Neural cell (in vitro differentiated cells): ENCODE measurements at regions not wholly inside any gene's neighbourhood (a gene's known extent, or its start where the extent isn't known, plus 50 kb on each side); places are given as distances from the start of the nearest gene placed in this dataset.

ENCODE experiments used
- H2AFZ ChIP-seq: fragments of 200-600, 300-800 bp; sonication (generic), shearing (Covaris generic); 2 replicates; pipeline ENCODE4 v1.6.0; 2014; ENCODE audit warnings: low read depth, mild to moderate bottlenecking, antibody characterized with exemption, low read length, moderate library complexity
- H3F3A ChIP-seq: fragments of 200-600 bp; shearing (Covaris generic); 2 replicates; pipeline ENCODE4 v1.6.1; 2016; ENCODE audit warnings: mild to moderate bottlenecking, moderate library complexity, mixed read lengths, antibody characterized with exemption, low read length; ENCODE audit not compliant: insufficient read depth, poor library complexity, severe bottlenecking
- H3K27ac ChIP-seq: fragments of 200-600, 300-800 bp; sonication (generic), shearing (Covaris generic); 2 replicates; pipeline ENCODE4 v1.5.1; 2014; ENCODE audit warnings: mild to moderate bottlenecking, low read length, moderate library complexity
- H3K27me3 ChIP-seq: fragments of 300-800, 200-600 bp; sonication (generic), shearing (Covaris generic); 2 replicates; pipeline ENCODE4 v1.6.0; 2014; ENCODE audit warnings: mild to moderate bottlenecking, low read depth, low read length, moderate library complexity; ENCODE audit not compliant: insufficient read depth
- H3K36me3 ChIP-seq: fragments of 300-800, 200-600 bp; sonication (generic), shearing (Covaris generic); 2 replicates; pipeline ENCODE4 v1.5.1; 2014; ENCODE audit warnings: mild to moderate bottlenecking, antibody characterized with exemption, low read length, moderate library complexity; ENCODE audit not compliant: insufficient read depth
- H3K4me2 ChIP-seq: fragments of 300-800, 200-600 bp; sonication (generic), shearing (Covaris generic); 2 replicates; pipeline ENCODE4 v1.6.0; 2014; ENCODE audit warnings: mild to moderate bottlenecking, low read length
- H3K4me3 ChIP-seq: fragments of 300-800, 200-600 bp; sonication (generic), shearing (Covaris generic); 2 replicates; pipeline ENCODE4 v1.5.1; 2014; ENCODE audit warnings: mild to moderate bottlenecking, low read length, moderate library complexity
- H3K79me2 ChIP-seq: fragments of 200-600 bp; shearing (Covaris generic); replicated peaks from 2 replicates; pipeline ENCODE4 v1.6.0; 2014; ENCODE audit warnings: mild to moderate bottlenecking, low read length, moderate library complexity; ENCODE audit not compliant: insufficient read depth
- H3K9ac ChIP-seq: fragments of 300-800, 200-600 bp; sonication (generic), shearing (Covaris generic); 2 replicates; pipeline ENCODE4 v1.6.1; 2016; ENCODE audit warnings: mild to moderate bottlenecking, low read length, mixed read lengths
- H3K9me2 ChIP-seq: fragments of 200-600 bp; shearing (Covaris generic); 2 replicates; pipeline ENCODE4 v1.6.1; 2016; ENCODE audit warnings: mild to moderate bottlenecking, low read length, mixed read lengths; ENCODE audit not compliant: insufficient read depth
- H3K9me3 ChIP-seq: fragments of 200-600, 300-800 bp; sonication (generic), shearing (Covaris generic); 2 replicates; pipeline ENCODE4 v1.6.1; 2016; ENCODE audit warnings: mild to moderate bottlenecking, mixed run types, low read length, moderate library complexity, mixed read lengths
- H4K20me1 ChIP-seq: fragments of 200-600 bp; shearing (Covaris generic); 2 replicates; pipeline ENCODE4 v1.6.1; 2016; ENCODE audit warnings: mild to moderate bottlenecking, mixed run types; ENCODE audit not compliant: insufficient read depth
- CTCF ChIP-seq: fragments of 450-650 bp; IDR thresholded peaks from 2 replicates; pipeline ENCODE4 v1.5.1; 2014; ENCODE audit warnings: antibody characterized with exemption, mild to moderate bottlenecking, moderate library complexity; ENCODE audit not compliant: poor library complexity, severe bottlenecking
- EP300 ChIP-seq: fragments of 450-650 bp; conservative IDR thresholded peaks from 2 replicates; pipeline ENCODE4 v1.6.1; 2014; ENCODE audit warnings: antibody characterized with exemption, mild to moderate bottlenecking, moderate library complexity; ENCODE audit not compliant: poor library complexity, severe bottlenecking
- EZH2 ChIP-seq: fragments of 200-600, 300-800 bp; shearing (Covaris generic), sonication (generic); IDR thresholded peaks from 2 replicates; pipeline ENCODE4 v1.6.1; 2014; ENCODE audit warnings: antibody characterized with exemption, low read length, borderline replicate concordance, mild to moderate bottlenecking; ENCODE audit not compliant: insufficient read depth, poor library complexity, severe bottlenecking
- MXI1 ChIP-seq: fragments of 450-650 bp; conservative IDR thresholded peaks from 2 replicates; pipeline ENCODE4 v1.6.1; 2014; ENCODE audit warnings: antibody characterized with exemption, mild to moderate bottlenecking; ENCODE audit not compliant: poor library complexity, severe bottlenecking
- POLR2AphosphoS5 ChIP-seq: IDR thresholded peaks from 2 replicates; pipeline ENCODE4 v1.6.1; 2012
- RAD21 ChIP-seq: fragments of 450-650 bp; conservative IDR thresholded peaks from 2 replicates; pipeline ENCODE4 v1.6.1; 2014; ENCODE audit warnings: antibody characterized with exemption, mild to moderate bottlenecking, moderate library complexity
- REST ChIP-seq: IDR thresholded peaks from 2 replicates; pipeline ENCODE4 v1.6.1; 2012; ENCODE audit warnings: borderline replicate concordance
- SMC3 ChIP-seq: fragments of 450-650 bp; conservative IDR thresholded peaks from 2 replicates; pipeline ENCODE4 v1.6.1; 2014; ENCODE audit warnings: antibody characterized with exemption, mild to moderate bottlenecking, moderate library complexity; ENCODE audit not compliant: poor library complexity
- TAF1 ChIP-seq: IDR thresholded peaks from 2 replicates; pipeline ENCODE4 v1.6.1; 2012; ENCODE audit warnings: low read depth

GRCh38 chr3:115227461-115227860 is 80.4 kb upstream of the ZBTB20 start:
- Histone ChIP-seq H3K27ac (no peak overlapping the region), H3K9me3 (no peaks in the 10 kb centered on the region), H3K9me2 (no peaks in the 10 kb centered on the region), H3K27me3 (no peaks in the 10 kb centered on the region), H3K9ac (no peak overlapping the region), H3K36me3 (no peaks in the 10 kb centered on the region), H4K20me1 (no peaks in the 10 kb centered on the region), H3F3A (no peaks in the 10 kb centered on the region), H2AFZ (no peak overlapping the region), H3K4me3 (no peak overlapping the region), H3K4me2 (no peak overlapping the region), H3K79me2 (no peaks in the 10 kb centered on the region)
- TF ChIP-seq REST = no peak
- TF ChIP-seq EZH2 = no peak
- no peak for TF ChIP-seq MXI1
- no peak for TF ChIP-seq TAF1
- no peak for TF ChIP-seq SMC3
- TF ChIP-seq EP300 = no peak
- TF ChIP-seq CTCF = no peak
- no peak for TF ChIP-seq POLR2AphosphoS5
- TF ChIP-seq RAD21 = no peak

GRCh38 chr3:115228266-115228665 is 81.2 kb upstream of the ZBTB20 start:
- no peaks in the 10 kb centered on the region for H3K9me2 ChIP-seq
- no peaks in the 10 kb centered on the region for H3K9me3 ChIP-seq
- H4K20me1 ChIP-seq = no peaks in the 10 kb centered on the region
- H3K4me2 ChIP-seq = no peak overlapping the region
- H2AFZ ChIP-seq = no peak overlapping the region
- H3K9ac ChIP-seq = no peak overlapping the region
- no peaks in the 10 kb centered on the region for H3K79me2 ChIP-seq
- H3K27me3 ChIP-seq = no peaks in the 10 kb centered on the region
- no peak overlapping the region for H3K27ac ChIP-seq
- no peak overlapping the region for H3K4me3 ChIP-seq
- TF ChIP-seq EZH2 = no peak
- no peak for TF ChIP-seq CTCF
- no peak for TF ChIP-seq TAF1
- no peak for TF ChIP-seq RAD21
- no peak for TF ChIP-seq EP300
- no peak for TF ChIP-seq MXI1
- TF ChIP-seq POLR2AphosphoS5 = no peak
- TF ChIP-seq SMC3 = no peak
- no peak for TF ChIP-seq REST
- H3K36me3 ChIP-seq = no peaks in the 10 kb centered on the region
- no peaks in the 10 kb centered on the region for H3F3A ChIP-seq
